ENCODE measurements at regions not wholly inside any gene's neighbourhood (a gene's known extent, or its start where the extent isn't known, plus 50 kb on each side); places are given as distances from the start of the nearest gene placed in this dataset.

DNA sequence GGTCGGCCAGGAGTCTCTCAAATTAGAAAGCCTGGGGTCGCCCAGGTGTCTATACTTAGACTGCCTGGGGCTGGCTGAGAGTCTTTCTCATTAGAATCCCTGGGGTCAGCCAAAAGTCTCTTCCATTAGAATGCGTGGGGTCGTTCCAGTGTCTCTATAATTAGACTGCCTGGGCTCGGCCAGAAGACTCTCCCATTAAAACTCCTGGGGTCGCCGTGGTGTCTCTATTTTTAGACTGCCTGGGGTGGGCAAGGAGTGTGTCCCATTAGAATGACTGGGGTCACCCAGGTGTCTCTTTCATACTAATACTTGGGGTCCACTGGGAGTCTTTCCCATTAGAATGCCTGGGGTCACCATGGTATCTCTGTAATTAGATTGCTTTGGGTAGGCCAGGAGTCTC is 2227.7 kb downstream of the TP53TG3F start:
- DNase-seq: no peak

DNA sequence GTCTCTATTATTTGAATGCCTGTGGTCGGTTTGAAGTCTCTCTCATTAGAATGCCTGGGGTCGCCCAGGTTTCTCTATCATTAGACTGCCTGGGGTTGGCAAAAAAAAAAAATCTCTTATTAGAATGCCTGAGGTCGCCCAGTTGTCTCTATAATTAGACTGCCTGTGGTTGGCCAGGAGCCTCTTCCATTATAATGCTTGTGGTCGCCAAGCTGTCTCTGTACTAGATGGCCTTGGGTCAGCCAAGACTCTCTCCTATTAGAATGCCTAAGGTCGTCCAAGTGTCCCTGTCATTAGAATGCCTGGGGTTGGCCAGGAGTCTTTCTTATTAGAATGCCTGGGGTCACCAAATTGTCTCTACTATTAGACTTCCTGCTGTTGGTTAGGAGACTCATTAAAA is 2228.4 kb downstream of the TP53TG3F start:
- no peak for DNase-seq

DNA sequence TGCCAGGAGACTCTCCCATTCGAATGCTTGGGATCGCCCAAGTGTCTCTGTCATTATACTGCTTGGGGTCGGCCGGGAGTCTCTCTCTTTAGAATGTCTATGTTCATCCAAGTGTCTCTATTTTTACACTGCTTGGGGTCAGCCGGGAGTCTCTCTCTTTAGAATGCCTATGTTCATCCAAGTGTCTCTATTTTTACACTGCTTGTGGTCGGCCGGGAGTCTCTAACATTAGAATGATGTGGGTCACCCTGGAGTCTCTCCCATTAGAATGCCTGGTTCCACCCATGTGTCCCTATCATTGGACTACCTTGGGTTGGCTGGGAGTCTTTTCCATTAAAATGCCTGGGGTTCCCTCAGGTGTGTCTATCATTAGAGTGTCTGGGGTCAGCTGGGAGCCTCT is 2230.4 kb downstream of the TP53TG3F start:
- no peak for DNase-seq

DNA sequence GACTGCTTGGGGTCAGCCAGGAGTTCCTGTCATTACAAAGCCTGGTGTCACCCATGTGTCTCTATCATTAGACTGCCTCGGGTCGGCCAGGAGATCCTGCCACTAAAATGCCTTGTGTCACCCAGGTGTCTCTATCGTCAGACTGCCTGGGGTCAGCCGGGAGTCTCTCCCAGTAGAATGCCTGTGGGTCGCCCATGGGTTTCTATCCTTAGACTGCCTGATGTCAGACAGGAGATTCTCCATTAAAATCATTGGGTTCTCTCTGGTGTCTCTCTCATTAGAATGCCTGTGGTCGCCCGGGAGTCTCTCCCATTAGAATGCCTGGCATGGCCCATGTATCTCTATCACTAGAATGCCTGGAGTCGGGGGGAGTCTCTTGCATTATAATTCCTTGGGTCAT is 2231.0 kb downstream of the TP53TG3F start:
- DNase-seq: no peak

DNA sequence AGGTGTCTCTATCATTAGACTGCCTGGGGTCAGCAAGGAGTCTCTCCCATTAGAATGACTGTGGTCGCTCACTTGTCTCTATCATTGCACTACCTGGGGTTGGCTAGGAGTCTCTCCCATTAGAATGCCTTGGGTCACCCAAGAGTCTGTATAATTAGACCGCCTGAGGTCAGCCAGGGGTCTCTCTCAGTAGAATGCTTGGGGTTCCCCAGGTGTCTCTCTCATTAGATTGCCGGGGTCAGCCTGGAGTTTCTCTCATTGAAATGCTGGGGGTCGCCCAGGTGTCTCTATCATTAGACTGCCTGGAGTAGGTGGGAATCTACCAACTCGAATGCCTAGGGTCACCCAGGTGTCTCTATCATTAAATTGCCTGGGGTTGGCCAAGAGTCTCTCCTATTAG is 2231.6 kb downstream of the TP53TG3F start:
- no peak for DNase-seq

DNA sequence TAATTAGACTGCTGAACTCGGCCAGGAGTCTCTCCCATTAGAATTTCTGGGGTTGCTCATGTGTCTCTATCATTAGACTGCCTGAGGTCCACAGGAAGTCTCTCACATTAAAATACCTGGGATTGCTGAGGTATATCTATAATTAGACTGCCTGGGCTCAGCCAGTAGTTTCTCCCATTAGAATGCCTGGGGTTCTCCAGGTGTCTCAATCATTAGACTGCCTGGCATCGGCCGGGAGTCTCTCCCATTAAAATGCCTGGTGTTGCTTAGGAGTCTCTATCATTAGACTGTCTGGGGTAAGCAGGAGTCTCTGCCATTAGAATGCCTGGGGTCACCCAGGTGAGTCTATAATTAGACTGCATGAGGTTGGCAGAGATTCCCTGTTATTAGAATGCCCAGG is 2233.4 kb downstream of the TP53TG3F start:
- no peak for DNase-seq

DNA sequence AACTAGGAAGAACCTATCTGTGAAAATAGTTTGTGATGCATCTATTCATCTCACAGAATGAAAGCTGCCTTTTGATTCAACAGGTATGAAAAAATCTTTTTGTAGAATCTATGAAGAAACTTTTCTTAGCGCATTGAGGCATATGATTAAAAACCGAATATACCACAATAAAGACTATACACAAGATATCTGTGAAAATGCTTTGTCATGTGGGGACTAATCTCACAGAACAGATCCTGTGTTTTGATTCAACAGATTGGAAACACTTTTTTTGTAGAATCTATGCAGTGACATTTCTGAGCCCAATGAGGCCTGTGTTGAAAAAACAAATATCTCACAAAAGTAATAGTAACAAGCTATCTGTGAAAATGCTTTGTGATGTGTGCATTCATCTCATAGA is 2247.5 kb downstream of the TP53TG3F start:
- DNase-seq: no peak

DNA sequence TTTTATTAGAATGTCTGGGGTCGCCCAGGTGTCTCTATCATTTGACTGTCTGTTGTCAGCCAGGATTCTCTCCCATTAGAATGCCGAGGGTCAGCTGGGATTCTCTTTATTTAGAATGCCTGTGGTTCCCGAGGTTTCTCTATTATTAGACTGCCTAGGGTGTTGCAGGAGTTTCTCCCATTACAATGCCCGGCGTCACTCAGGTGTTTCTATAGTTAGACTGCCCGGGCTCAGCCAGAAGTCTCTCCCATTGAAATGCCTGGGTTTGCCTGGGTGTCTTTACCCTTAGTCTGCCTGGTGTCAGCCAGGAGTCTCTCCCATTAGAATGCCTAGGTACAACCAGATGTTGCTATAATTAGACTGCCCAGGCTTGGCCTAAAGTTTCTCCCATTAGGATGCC is 2252.0 kb downstream of the TP53TG3F start:
- no peak for DNase-seq

DNA sequence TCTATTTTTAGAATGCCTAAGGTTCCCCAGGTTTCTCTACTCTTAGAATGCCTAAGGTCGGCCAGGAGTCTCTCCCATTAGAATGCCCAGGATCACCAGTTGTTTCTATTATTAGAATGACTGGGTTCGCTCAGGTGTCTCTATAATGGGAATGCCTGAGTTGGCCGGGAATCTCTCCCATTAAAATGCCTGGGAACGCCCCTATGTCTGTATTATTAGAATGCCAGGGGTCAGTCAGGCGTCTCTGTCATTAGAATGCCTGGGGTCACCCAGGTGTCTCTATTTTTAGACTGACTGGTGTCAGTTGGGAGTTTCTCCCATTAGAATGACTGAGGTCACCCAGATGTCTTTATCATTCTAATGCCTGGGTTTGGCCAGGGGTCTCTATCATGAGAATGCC is 2252.5 kb downstream of the TP53TG3F start:
- DNase-seq: no peak

DNA sequence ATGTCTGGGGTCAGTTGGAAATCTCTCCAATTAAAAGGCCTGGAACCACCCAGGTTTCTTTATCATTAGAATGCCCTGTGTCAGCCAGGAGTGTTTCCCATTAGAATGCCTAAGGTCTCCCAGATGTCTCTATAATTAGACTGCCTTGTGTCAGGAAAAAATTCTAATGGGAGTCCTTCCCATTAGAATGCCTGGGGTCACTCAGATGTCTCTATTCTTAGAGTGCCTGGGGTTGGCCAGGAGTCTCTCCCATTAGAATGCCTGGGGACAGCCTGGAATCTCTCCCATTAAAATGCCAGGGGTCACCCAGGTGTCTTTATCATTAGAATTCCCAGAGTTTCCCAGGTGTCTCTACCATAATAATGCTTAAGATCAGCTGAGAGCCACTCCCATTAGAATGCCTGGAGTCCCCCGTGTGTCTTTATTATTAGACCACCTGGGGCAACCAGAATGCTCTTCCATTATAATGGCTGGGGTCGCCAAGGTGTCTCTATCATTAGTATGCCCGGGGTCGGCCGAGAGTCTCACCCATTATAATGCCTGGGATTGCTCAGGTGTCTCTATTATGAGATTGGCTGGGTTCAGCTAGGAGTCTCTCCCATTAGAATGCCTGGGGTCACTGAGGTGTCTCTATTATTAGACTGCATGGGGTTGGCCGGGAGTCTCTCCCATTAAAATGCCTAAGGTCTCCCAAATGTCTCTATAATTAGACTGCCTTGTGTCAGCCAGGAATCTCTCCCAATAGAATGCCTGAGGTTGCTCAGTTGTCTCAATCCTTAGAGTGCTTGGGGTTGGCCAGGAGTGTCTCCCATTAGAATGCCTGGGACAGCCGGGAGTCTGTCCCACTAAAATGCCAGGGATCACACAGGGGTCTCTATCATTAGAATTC is 2254.6 kb downstream of the TP53TG3F start:
- no peak for DNase-seq

DNA sequence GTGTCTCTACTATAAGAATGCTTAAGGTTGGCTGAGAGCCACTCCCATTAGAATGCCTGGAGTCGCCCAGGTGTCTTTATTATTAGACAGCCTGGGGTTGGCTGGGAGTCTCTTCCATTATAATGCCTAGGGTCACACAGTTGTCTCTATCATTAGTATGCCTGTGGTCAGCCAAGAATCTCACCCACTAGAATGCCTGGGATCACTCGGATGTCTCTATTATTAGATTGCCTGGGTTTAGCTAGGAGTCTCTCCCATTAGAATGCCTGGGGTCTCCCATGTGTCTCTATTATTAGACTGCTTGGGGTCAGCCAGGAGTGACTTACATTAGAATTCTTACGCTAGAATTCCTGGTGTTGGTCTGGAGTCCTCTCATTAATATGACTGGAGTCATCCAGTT is 2255.3 kb downstream of the TP53TG3F start:
- DNase-seq: no peak

DNA sequence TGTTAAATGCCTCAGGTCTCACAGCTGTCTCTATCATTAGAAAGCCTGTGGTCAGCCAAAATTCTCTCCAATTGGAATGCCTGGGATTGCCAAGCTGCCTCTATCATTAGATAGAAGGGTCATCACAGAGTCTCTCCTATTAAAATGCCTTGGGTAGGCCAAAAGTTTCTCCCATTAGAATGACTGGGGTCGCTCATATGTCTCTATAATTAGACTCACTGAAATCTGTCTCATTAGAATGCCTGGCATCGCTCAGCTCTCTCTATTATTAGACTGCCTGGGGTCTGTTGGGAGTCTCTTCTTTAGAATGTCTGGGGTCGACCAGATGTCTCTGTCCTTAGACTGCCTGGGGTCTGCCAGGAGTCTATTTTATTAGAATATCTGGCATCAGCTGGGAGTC is 2265.1 kb downstream of the TP53TG3F start:
- no peak for DNase-seq

DNA sequence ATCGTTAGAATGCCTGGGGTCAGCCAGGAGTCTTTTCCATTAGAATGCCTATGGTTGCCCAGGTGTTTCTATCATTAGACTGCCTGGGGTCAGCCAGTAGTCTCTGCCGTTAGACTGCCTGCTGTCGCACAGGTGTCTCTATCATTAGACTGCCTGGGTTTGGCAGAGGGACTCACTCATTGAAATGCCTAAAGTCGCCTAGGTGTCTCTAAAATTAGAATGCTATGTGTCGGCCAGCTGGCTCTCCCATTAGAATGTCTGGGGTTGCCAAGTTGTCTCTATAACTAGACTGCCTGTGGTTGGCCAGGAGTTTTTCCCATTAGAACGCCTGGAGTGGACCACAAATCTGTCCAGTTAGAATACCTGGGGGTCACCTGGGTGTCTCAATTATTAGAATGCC is 2266.5 kb downstream of the TP53TG3F start:
- no peak for DNase-seq

DNA sequence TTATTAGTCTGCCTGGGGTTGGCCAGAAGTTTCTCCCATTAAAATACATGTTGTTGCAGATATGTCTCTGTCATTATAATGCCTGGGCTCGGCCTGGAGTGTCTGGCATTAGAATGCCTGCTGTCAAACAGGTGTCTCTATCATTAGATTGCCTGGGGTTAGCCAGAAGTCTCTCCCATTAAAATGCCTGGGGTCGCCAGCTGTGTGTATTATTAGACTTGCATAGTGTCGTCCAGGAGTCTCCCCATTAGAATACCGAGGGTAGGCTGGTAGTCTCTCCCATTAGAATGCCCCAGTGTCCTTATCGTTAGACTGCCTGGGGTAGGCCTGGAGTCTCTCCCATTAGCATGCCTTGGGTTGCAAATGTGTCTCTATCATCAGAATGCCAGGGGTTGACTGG is 2270.8 kb downstream of the TP53TG3F start:
- no peak for DNase-seq

DNA sequence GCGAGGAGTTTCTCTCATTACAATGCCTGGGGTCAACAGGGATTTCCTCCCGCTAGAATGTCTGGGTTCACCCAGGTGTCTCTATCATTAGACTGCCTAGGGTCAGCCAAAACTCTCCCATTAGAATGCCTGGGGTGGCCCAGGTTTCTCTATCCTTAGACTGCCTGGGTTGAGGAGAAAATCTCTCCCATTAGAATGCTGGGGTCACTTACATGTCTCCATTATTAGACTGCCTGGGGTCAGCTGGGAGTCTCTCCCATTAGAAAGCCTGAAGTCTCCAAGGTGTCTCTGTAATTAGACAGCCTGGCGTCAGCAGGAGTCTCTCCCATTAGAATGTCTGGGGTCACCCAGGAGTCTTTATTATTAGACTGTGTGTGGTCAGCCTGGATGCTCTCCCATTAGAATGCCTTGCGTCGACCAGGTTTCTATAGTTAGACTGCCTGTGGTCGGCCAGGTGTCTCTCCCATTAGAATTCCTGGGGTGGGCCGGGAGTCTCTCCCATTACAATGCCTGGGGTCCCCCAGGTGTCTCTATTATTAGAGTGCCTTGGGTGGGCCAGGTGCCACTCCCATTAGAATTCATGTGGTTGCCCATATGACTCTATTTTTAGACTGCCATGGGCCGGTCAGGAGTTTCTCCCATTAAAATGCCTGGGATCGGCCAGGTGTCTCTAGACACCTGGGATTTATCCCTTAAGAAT is 2272.1 kb downstream of the TP53TG3F start:
- no peak for DNase-seq

DNA sequence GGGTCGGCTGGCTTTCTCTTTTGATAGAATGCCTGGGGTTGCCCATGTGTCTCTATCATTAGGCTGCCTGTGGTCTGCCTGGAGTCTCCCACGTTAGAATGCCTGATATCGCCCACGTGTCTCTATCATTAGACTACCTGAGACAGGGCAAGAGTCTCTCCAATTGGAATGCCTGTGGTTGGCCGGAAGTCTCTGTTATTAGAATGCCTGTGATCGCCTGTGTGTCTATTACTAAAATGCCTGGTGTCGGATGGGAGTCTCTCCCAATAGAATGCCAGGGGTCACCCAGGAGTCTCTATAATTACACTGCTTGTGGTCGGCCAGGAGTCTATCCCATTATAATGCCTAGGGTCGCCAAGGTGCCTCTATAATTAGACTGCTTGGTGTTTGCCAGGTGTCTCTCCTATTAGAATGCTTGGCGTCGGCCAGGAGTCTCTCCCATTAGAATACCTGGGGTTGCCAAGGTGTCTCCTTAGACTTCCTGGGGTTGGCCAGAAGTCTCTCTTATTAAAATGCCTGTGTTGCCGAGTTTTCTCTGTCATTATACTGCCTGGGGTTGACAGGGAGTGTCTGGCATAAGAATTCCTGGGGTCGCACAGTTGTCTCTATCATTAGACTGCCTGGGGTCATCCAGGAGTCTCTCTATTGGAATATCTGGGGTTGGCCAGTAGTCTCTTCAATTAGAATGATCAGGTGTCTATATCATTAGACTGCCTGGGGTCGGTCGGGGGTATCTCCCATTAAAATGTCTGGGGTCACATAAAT is 2272.8 kb downstream of the TP53TG3F start:
- no peak for DNase-seq

DNA sequence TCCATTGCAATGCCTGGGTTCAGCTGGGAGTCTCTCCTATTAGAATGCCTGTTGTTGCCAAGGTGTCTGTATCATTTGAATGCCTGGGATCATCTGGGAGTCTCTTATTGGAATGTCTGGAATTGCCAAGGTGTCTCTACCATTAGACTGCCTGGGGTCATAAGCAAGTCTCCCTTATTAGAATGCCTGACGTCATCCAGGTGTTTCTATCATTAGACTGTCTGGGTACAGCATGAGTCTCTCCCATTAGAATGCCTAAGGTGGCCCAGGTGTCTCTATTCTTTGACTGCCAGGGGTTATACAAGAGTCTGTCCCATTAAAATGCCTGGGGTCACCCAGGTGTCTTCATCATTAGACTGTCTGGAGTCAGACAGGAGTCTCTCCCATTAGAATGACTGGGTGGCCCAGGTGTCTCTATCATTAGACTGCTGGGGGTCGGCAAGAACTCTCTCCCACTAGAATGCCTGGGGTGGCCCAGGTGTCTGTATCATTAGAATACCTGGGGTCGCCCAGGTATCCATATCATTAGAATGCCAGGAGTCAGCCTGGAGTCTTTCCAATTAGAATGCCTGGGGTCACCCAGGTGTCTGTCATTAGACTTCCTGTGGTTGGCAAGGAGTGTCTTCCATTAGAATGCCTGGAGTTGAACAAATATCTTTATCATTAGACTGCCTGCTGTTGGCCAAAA is 2274.0 kb downstream of the TP53TG3F start:
- no peak for DNase-seq

DNA sequence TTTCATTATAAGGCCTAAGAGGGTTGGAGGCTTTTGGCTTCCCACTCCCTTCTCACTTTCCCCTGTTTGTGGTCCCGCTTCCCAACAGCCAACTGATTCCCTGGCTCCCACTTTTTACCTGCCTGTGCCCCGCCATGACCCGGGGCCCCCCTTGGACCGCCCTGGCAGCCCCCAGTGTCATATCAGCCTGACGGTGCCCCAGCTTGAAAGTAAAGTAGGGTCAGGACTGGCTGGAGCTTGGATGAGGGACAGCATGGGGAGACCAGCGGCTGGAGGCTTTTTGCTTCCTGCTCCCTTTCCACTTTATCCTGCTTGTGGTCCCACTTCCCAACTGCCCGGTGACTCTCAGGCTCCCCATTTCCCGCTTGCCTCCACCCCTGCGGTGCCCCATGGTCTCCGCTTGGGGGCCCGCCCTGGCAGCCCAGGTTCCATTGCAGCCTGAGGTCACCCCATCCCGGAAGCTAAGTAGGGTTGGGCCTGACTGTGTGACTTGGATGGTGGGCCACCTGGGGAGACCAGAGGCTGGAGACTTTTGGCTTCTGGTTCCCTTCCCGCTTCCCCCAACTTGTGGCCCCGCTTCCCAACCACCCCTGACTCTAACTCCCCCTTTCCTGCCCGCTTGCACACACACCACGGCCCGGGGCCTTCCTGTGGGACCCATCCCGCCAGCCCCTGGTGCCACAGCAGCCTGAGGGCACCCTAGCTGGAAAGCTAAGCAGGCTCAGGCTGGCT is 2274.7 kb downstream of the TP53TG3F start:
- no peak for DNase-seq

DNA sequence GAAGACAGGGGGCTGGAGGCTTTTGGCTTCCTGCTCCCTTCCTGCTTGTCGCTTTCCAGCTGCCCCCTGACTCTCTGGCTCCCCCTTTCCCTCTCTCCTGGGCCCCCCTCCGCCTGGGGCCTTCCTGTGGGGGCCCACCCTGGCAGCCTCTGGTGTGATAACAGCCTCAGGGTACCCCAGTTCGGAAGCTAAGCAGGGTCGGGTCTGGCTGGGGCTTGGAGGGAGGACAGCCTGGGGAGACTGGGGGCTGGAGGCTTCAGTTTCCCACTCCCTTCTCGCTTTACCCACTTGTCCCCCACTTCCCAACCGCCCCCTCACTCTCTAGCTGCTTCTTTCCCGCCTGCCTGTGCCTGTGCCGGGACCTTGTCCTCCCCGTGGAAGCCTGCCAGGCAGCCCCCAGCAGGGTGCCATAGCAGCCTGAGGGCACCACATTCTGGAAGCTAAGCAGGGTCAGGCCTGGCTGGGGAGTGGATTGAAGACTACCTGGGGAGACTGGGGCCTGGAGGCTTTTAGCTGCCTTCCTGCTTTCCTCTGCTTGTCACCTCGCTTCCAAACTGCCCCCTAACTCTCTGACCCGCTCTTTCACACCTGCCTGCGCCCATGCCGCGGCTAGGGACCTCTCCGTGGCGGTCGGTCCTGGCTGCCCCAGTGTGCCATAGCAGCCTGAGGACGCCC is 2275.5 kb downstream of the TP53TG3F start:
- DNase-seq: no peak

DNA sequence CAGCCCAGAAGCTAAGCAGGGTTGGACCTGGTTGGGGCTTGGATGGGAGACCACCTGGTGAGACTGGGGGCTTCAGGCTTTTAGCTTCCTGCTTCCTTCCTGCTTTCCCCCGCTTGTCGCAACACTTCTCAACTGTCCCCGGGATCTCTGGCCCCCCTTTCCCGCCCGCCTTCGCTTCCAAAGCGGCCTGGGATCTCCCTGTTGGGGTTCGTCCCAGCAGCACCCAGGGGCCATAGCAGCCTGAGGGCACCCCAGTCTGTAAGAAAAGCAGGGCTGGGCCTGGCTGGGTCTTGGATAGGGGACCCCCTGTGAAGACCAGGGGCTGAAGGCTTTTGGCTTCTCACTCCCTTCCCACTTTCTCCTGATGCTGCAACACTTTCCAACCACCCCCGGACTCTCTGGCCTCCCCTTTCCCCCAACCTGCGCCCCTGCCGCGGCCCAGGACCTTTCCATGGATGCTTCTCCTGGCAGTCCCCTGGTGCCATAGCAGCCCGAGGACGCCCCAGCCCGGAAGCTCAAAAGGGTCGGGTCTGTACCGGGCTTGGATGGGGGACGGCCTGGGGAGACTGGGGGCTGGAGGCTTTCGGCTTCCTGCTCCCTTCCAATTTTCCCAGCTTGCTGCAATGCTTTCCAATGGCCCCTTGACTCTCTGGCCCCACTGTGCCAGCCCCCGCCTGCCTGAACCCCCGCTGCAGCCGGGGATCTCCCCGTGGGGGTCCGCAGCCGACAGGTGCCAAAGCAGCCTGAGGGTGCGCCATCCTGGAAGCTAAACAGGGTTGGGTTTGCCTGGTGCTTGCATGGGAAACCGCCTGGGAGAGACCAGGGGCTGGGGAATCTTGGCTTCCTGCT is 2276.2 kb downstream of the TP53TG3F start:
- DNase-seq: no peak

DNA sequence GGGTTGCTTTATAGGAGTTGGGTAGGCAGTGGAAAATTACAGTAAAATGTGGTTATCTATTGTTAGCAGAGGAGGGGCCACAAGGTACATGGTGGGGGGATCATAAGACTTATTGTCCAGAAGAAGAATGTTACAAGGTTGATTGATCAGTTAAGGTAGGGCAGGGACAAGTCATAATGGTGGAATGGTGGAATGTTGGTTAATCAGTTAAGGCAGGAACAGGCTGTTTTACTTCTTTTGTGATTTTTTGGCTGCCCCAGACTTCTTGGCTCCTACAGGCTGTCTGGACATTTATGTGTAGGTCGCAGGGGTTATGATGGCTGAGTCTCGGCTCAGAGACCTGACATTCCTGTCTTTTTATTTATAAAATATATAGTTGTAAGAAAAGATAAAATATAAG is 2277.1 kb downstream of the TP53TG3F start:
- DNase-seq: no peak
